T-helper 9 cell (primary cell): ENCODE measurements at regions not wholly inside any gene's neighbourhood (a gene's known extent, or its start where the extent isn't known, plus 50 kb on each side); places are given as distances from the start of the nearest gene placed in this dataset.
"Not testable (repeated sequence)": the region's sequence is repeated elsewhere in the genome, so short reads cannot be mapped to it uniquely, and the experiment has no call there.

Source experiments
- DNase-seq: peaks from one replicate; pipeline ENCODE4 v3.0.0-alpha.2; 2020

- DNase-seq = no peak
Observed at GRCh38 chr11:37496201-37496600, 898.2 kb upstream of the RAG2 start.

GRCh38 chr11:37484298-37484697, 886.3 kb upstream of the RAG2 start:
- no peak for DNase-seq

- DNase-seq = no peak
Observed at GRCh38 chr11:37483761-37484160, 885.7 kb upstream of the RAG2 start.

- DNase-seq = no peak
Observed at GRCh38 chr11:37474889-37475288, 876.9 kb upstream of the RAG2 start.

GRCh38 chr11:37468344-37468743, 870.3 kb upstream of the RAG2 start:
- DNase-seq = no peak

- DNase-seq = no peak
Observed at GRCh38 chr11:37465221-37465620, 867.2 kb upstream of the RAG2 start.

- DNase-seq = no peak
Observed at GRCh38 chr11:37459456-37459855, 861.4 kb upstream of the RAG2 start.

- no peak for DNase-seq
Observed at GRCh38 chr11:37456746-37457145, 858.7 kb upstream of the RAG2 start.

GRCh38 chr11:37451903-37452302, 853.9 kb upstream of the RAG2 start:
- no peak for DNase-seq

GRCh38 chr11:37450613-37451012, 852.6 kb upstream of the RAG2 start:
- DNase-seq = no peak

GRCh38 chr11:37449146-37449545, 851.1 kb upstream of the RAG2 start:
- no peak for DNase-seq

- DNase-seq = no peak
Observed at GRCh38 chr11:37442576-37442975, 844.5 kb upstream of the RAG2 start.

- not testable (repeated sequence) for DNase-seq
Observed at GRCh38 chr11:37431633-37432230, 833.7 kb upstream of the RAG2 start.

- not testable (repeated sequence) for DNase-seq
Observed at GRCh38 chr11:37430966-37431632, 833.1 kb upstream of the RAG2 start.

GRCh38 chr11:37422511-37422910, 824.5 kb upstream of the RAG2 start:
- no peak for DNase-seq

GRCh38 chr11:37411289-37411688, 813.3 kb upstream of the RAG2 start:
- DNase-seq = no peak

- no peak for DNase-seq
Observed at GRCh38 chr11:37409124-37409523, 811.1 kb upstream of the RAG2 start.

- no peak for DNase-seq
Observed at GRCh38 chr11:37407461-37407860, 809.4 kb upstream of the RAG2 start.

- DNase-seq = no peak
Observed at GRCh38 chr11:37406651-37407050, 808.6 kb upstream of the RAG2 start.

GRCh38 chr11:37404231-37404630, 806.2 kb upstream of the RAG2 start:
- no peak for DNase-seq

GRCh38 chr11:37402663-37403062, 804.6 kb upstream of the RAG2 start:
- no peak for DNase-seq

- no peak for DNase-seq
Observed at GRCh38 chr11:37394236-37394870, 796.3 kb upstream of the RAG2 start.

- DNase-seq = no peak
Observed at GRCh38 chr11:37391615-37392014, 793.6 kb upstream of the RAG2 start.

GRCh38 chr11:37390576-37391083, 792.6 kb upstream of the RAG2 start:
- DNase-seq = no peak
